Sigmoid colon (tissue), 6 donors: ENCODE measurements at regions not wholly inside any gene's neighbourhood (a gene's known extent, or its start where the extent isn't known, plus 50 kb on each side); places are given as distances from the start of the nearest gene placed in this dataset.
A peak's percentile ranks its signal among the peaks of the same experiment; 100 is the strongest.

ENCODE experiments used
- DNase-seq: peaks from one replicate; pipeline ENCODE4 v3.0.0-alpha.2; 2019
- H3K27ac ChIP-seq, 4 donors: fragments of 200-600 bp; sonication (generic); one replicate each; pipeline ENCODE4 v1.5.1; 2016 to 2019; ENCODE audit warnings: mild to moderate bottlenecking in 1 of 4
- H3K27me3 ChIP-seq, 3 donors: fragments of 200-600 bp; sonication (generic); one replicate each; pipeline ENCODE4 v1.5.1; 2019; ENCODE audit warnings: mild to moderate bottlenecking in 1 of 3
- H3K36me3 ChIP-seq, 4 donors: fragments of 200-600 bp; sonication (generic); one replicate each; pipeline ENCODE4 v1.5.1; 2016 to 2019
- H3K4me1 ChIP-seq, 4 donors: fragments of 200-600 bp; sonication (generic); one replicate each; pipeline ENCODE4 v1.5.1; 2017 to 2019
- H3K4me3 ChIP-seq, 4 donors: fragments of 200-600 bp; sonication (generic); one replicate each; pipeline ENCODE4 v1.5.1; 2017 to 2019; ENCODE audit warnings: mild to moderate bottlenecking in 2 of 4, moderate library complexity in 1 of 4
- H3K9me3 ChIP-seq, 4 donors: fragments of 200-600 bp in 3 of 4; sonication (generic) in 3 of 4; one replicate each; pipeline versions ENCODE4 v1.5.1 to v1.6.1; 2013 to 2019
- EP300 ChIP-seq, 4 donors: sonication (generic); formaldehyde crosslinking; IDR thresholded peaks; one replicate each; pipeline ENCODE4 v1.6.1; 2017; ENCODE audit warnings: antibody characterized with exemption in 4 of 4
- POLR2A ChIP-seq, 2 donors: fragments of 450-650 bp; IDR thresholded peaks; one replicate each; pipeline ENCODE4 v1.6.1; 2016; ENCODE audit warnings: antibody characterized with exemption in 2 of 2, mild to moderate bottlenecking in 2 of 2, moderate library complexity in 2 of 2
- POLR2AphosphoS5 ChIP-seq, 4 donors: sonication (generic); formaldehyde crosslinking; IDR thresholded peaks; one replicate each; pipeline ENCODE4 v1.6.1; 2017; ENCODE audit warnings: antibody characterized with exemption in 4 of 4
- WGBS, 2 donors: extraction: QIAGEN DNeasy Blood & Tissue Kit; methylation state at CpG; one replicate each; pipeline ENCODE4 v1.1.7; 2013; 5-methylcytosine and 5-hydroxymethylcytosine counted together
- intact Hi-C: fragments of 100-400 bp; cut with DNase I; formaldehyde crosslinking; loops from one replicate; pipeline ENCODE4 v1.15.1; 2023
- TF ChIP-seq, protein P1 (sequence below), 4 experiments: fragments of 450-650 bp in 3 of 4; fragments of 200-600 bp in 1 of 4; IDR thresholded peaks; one replicate each; pipeline ENCODE4 v1.5.1; 2016 to 2019; ENCODE audit warnings: antibody characterized with exemption in 4 of 4, mild to moderate bottlenecking in 3 of 4, moderate library complexity in 2 of 4
- donor health status: healthy with polysubstance abuse.
- donor health status: healthy.

GRCh38 chr16:52976539-52977167 lies 76.0 kb downstream of the CHD9NB start:
- DNase-seq, result no peak
- intact Hi-C loops, result loop anchor here (10.0 kb wide), 1 partner anchor 1392 kb away; no protein-coding TSS in a partner anchor

GRCh38 chr16:52967744-52968143 lies 85.0 kb downstream of the CHD9NB start:
- TF ChIP-seq, protein P1, sequence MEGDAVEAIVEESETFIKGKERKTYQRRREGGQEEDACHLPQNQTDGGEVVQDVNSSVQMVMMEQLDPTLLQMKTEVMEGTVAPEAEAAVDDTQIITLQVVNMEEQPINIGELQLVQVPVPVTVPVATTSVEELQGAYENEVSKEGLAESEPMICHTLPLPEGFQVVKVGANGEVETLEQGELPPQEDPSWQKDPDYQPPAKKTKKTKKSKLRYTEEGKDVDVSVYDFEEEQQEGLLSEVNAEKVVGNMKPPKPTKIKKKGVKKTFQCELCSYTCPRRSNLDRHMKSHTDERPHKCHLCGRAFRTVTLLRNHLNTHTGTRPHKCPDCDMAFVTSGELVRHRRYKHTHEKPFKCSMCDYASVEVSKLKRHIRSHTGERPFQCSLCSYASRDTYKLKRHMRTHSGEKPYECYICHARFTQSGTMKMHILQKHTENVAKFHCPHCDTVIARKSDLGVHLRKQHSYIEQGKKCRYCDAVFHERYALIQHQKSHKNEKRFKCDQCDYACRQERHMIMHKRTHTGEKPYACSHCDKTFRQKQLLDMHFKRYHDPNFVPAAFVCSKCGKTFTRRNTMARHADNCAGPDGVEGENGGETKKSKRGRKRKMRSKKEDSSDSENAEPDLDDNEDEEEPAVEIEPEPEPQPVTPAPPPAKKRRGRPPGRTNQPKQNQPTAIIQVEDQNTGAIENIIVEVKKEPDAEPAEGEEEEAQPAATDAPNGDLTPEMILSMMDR (IDR thresholded peaks at IDR 0.05), result no peak
- no peak for TF ChIP-seq POLR2A (IDR thresholded peaks at IDR 0.05)
- TF ChIP-seq POLR2AphosphoS5 (IDR thresholded peaks at IDR 0.05), result no peak
- TF ChIP-seq EP300 (IDR thresholded peaks at IDR 0.05), result no peak
- Histone ChIP-seq H3K27me3 (no peaks in the 10 kb centered on the region), H3K9me3 (no peaks in the 10 kb centered on the region), H3K36me3 (no peaks in the 10 kb centered on the region), H3K4me1 (no peaks in the 10 kb centered on the region), H3K4me3 (no peak overlapping the region), H3K27ac (no peak overlapping the region)
- DNase-seq, result no peak
- intact Hi-C loops, result no loop called here

More at GRCh38 chr16:52976539-52977167, 76.0 kb downstream of the CHD9NB start:
- Histone ChIP-seq H3K27me3 (no peaks in the 10 kb centered on the region), H3K9me3 (no peaks in the 10 kb centered on the region), H3K4me1 (no peaks in the 10 kb centered on the region), H3K27ac (no peak overlapping the region), H3K4me3 (no peak overlapping the region), H3K36me3 (no peaks in the 10 kb centered on the region)
- no peak for TF ChIP-seq POLR2AphosphoS5 (IDR thresholded peaks at IDR 0.05)
- no peak for TF ChIP-seq POLR2A (IDR thresholded peaks at IDR 0.05)
- TF ChIP-seq EP300 (IDR thresholded peaks at IDR 0.05), result no peak
- TF ChIP-seq, protein P1 (IDR thresholded peaks at IDR 0.05), result peak in 2 of 4 experiments; percentile 24 to 28

- no peak overlapping the region for H3K27ac ChIP-seq
- H3K27me3 ChIP-seq, result no peaks in the 10 kb centered on the region
- WGBS, 2 donors, result 80 to 89% methylated on average over 2 of the region's 2 CpGs
Observed at GRCh38 chr16:52964290-52964689, 88.4 kb downstream of the CHD9NB start.

DNA sequence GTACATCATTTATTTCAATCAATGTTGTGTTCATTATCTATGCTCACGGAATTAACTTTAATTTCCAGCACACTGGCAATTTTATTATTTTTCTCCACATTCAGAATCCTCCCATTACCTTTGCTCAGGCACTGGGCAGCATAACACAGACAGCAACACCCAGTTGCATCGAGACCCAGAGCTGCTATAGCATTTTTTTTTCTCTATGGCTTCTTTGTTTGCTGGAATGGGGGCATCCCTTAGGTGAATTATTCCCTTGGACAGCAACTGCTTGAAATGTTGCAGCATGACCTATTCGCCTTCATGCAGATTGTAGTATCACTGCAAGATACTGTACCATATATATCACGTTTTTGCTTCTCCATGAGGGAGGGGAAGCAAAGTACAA lies 88.8 kb downstream of the CHD9NB start:
- DNase-seq, result no peak
- intact Hi-C loops, result no loop called here
- no peak for TF ChIP-seq EP300 (IDR thresholded peaks at IDR 0.05)
- TF ChIP-seq POLR2AphosphoS5 (IDR thresholded peaks at IDR 0.05), result no peak
- TF ChIP-seq, protein P1 (IDR thresholded peaks at IDR 0.05), result no peak
- TF ChIP-seq POLR2A (IDR thresholded peaks at IDR 0.05), result no peak
- 80 to 81% methylated on average over 4 of the region's 4 CpGs for WGBS, 2 donors
- Histone ChIP-seq H3K9me3 (no peaks in the 10 kb centered on the region), H3K27me3 (no peaks in the 10 kb centered on the region), H3K4me3 (no peak overlapping the region), H3K36me3 (no peaks in the 10 kb centered on the region), H3K27ac (no peak overlapping the region), H3K4me1 (no peaks in the 10 kb centered on the region)

More at GRCh38 chr16:52964290-52964689, 88.4 kb downstream of the CHD9NB start:
- TF ChIP-seq POLR2AphosphoS5 (IDR thresholded peaks at IDR 0.05), result no peak
- no peak for TF ChIP-seq EP300 (IDR thresholded peaks at IDR 0.05)
- TF ChIP-seq, protein P1 (IDR thresholded peaks at IDR 0.05), result no peak
- no peak for TF ChIP-seq POLR2A (IDR thresholded peaks at IDR 0.05)
- no peak for DNase-seq
- Histone ChIP-seq H3K36me3 (no peaks in the 10 kb centered on the region), H3K4me3 (no peak overlapping the region), H3K9me3 (no peaks in the 10 kb centered on the region), H3K4me1 (no peaks in the 10 kb centered on the region)
- intact Hi-C loops, result no loop called here
